Hepatocyte (in vitro differentiated cells): ENCODE measurements at regions not wholly inside any gene's neighbourhood (a gene's known extent, or its start where the extent isn't known, plus 50 kb on each side); places are given as distances from the start of the nearest gene placed in this dataset.

Experiments used
- DNase-seq: peaks from one replicate; pipeline ENCODE4 v3.0.0-alpha.2; 2016; ENCODE audit warnings: low spot score
- H2AFZ ChIP-seq: fragments of 200-600 bp; sonication (generic); 2 replicates; pipeline ENCODE4 v1.6.0; 2016; ENCODE audit warnings: antibody characterized with exemption, mild to moderate bottlenecking
- H3K27ac ChIP-seq: fragments of 200-600 bp; sonication (generic); 2 replicates; pipeline ENCODE4 v1.5.1; 2016; ENCODE audit warnings: mild to moderate bottlenecking
- H3K27me3 ChIP-seq: fragments of 200-600 bp; sonication (generic); 2 replicates; pipeline ENCODE4 v1.6.1; 2016
- H3K36me3 ChIP-seq: fragments of 200-600 bp; sonication (generic); replicated peaks from 2 replicates; pipeline ENCODE4 v1.5.1; 2016; ENCODE audit warnings: low read depth; ENCODE audit not compliant: insufficient read depth
- H3K4me1 ChIP-seq: fragments of 200-600 bp; sonication (generic); 2 replicates; pipeline ENCODE4 v1.5.1; 2016; ENCODE audit warnings: mild to moderate bottlenecking, moderate library complexity; ENCODE audit not compliant: insufficient read depth
- H3K4me2 ChIP-seq: fragments of 200-600 bp; sonication (generic); 2 replicates; pipeline ENCODE4 v1.6.0; 2016
- H3K4me3 ChIP-seq: fragments of 200-600 bp; sonication (generic); 2 replicates; pipeline ENCODE4 v1.5.1; 2016; ENCODE audit warnings: mild to moderate bottlenecking
- H3K79me2 ChIP-seq: fragments of 200-600 bp; sonication (generic); 2 replicates; pipeline ENCODE4 v1.6.0; 2017; ENCODE audit warnings: mild to moderate bottlenecking
- H3K9me2 ChIP-seq: fragments of 200-600 bp; sonication (generic); replicated peaks from 2 replicates; pipeline ENCODE4 v1.6.0; 2017; ENCODE audit warnings: mild to moderate bottlenecking; ENCODE audit not compliant: insufficient read depth
- H3K9me3 ChIP-seq: fragments of 200-600 bp; sonication (generic); 2 replicates; pipeline ENCODE4 v1.5.1; 2016; ENCODE audit warnings: low read depth, mild to moderate bottlenecking
- H4K20me1 ChIP-seq: fragments of 200-600 bp; sonication (generic); 2 replicates; pipeline ENCODE4 v1.6.0; 2016; ENCODE audit warnings: mild to moderate bottlenecking; ENCODE audit not compliant: insufficient read depth, poor library complexity, severe bottlenecking
- EZH2 ChIP-seq: fragments of 200-600 bp; sonication (generic); IDR thresholded peaks from 2 replicates; pipeline ENCODE4 v1.6.1; 2016; ENCODE audit warnings: antibody characterized with exemption, mild to moderate bottlenecking, borderline replicate concordance
- EZH2phosphoT487 ChIP-seq: fragments of 200-600 bp; sonication (generic); IDR thresholded peaks from one replicate; pipeline ENCODE4 v1.6.1; 2018; ENCODE audit warnings: antibody characterized with exemption, mild to moderate bottlenecking, low read depth, moderate library complexity; ENCODE audit not compliant: unreplicated experiment, severe bottlenecking
- WGBS: methylation state at CpG from one replicate; pipeline ENCODE4 v1.1.6; 2016; ENCODE audit warnings: low lambda C conversion rate; ENCODE audit errors: missing lambda C conversion rate; 5-methylcytosine and 5-hydroxymethylcytosine counted together
- TF ChIP-seq, protein P1 (sequence below): fragments of 200-600 bp; sonication (generic); IDR thresholded peaks from 2 replicates; pipeline ENCODE4 v1.5.1; 2016; ENCODE audit warnings: antibody characterized with exemption, mild to moderate bottlenecking; ENCODE audit not compliant: poor library complexity

DNA sequence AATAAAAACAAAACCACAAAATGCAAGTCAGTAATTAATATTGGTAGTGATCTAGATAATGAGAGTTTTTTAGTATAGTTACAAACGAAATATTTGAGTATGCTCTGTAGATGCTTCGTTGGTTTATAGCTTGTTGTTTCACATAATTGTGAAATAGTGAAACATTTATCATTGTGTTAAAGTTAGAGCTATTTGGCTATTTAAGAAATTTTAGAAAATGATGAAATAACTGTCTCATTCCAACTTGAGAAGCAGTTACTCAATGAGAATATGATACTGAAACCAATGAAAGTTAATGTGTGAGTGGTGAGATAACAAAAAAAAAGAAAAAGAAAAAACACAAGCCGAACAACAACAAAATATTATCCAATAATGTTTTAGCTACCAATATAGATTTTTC is 475.6 kb upstream of the ZEB2 start:
- Histone ChIP-seq H3K79me2 (no peaks in the 10 kb centered on the region), H2AFZ (no peak overlapping the region), H3K27me3 (no peaks in the 10 kb centered on the region), H3K27ac (no peak overlapping the region), H3K4me1 (no peaks in the 10 kb centered on the region), H4K20me1 (no peaks in the 10 kb centered on the region), H3K4me2 (no peak overlapping the region), H3K9me2 (no peaks in the 10 kb centered on the region), H3K4me3 (no peak overlapping the region), H3K9me3 (no peaks in the 10 kb centered on the region), H3K36me3 (no peaks in the 10 kb centered on the region)
- 85% methylated on average over 3 of the region's 3 CpGs for WGBS
- DNase-seq, result no peak
- no peak for TF ChIP-seq EZH2
- TF ChIP-seq, protein P1, sequence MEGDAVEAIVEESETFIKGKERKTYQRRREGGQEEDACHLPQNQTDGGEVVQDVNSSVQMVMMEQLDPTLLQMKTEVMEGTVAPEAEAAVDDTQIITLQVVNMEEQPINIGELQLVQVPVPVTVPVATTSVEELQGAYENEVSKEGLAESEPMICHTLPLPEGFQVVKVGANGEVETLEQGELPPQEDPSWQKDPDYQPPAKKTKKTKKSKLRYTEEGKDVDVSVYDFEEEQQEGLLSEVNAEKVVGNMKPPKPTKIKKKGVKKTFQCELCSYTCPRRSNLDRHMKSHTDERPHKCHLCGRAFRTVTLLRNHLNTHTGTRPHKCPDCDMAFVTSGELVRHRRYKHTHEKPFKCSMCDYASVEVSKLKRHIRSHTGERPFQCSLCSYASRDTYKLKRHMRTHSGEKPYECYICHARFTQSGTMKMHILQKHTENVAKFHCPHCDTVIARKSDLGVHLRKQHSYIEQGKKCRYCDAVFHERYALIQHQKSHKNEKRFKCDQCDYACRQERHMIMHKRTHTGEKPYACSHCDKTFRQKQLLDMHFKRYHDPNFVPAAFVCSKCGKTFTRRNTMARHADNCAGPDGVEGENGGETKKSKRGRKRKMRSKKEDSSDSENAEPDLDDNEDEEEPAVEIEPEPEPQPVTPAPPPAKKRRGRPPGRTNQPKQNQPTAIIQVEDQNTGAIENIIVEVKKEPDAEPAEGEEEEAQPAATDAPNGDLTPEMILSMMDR, result no peak

DNA sequence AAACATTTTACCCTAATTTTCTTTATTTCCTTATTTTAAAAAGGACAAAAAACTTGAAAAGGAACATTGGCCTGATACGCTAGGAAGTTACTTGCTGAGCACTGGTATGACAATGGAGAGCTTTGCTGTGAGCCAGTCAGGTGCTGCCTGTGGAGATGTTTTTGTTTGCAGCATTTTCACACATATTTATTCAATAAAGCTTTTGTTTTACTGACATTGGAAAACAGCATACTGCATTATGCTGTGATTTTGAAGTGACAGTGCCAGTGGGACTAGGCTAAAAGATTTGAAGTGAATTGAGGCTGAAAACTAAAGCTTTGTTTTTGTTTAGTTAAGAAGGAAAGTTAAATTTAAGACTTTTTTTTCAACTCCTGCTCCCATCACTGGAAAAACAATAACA is 470.7 kb upstream of the ZEB2 start:
- no peaks in the 10 kb centered on the region for H3K36me3 ChIP-seq
- H2AFZ ChIP-seq, result no peak overlapping the region
- H3K4me3 ChIP-seq, result no peak overlapping the region
- DNase-seq, result no peak
- no peaks in the 10 kb centered on the region for H3K9me2 ChIP-seq
- no peak overlapping the region for H3K27ac ChIP-seq
- no peak for TF ChIP-seq EZH2phosphoT487
- no peak for TF ChIP-seq EZH2
- TF ChIP-seq, protein P1, result no peak
- no peaks in the 10 kb centered on the region for H3K4me1 ChIP-seq
- no peaks in the 10 kb centered on the region for H3K9me3 ChIP-seq
- WGBS, result 95% methylated on average over 1 of the region's 1 CpG
- no peak overlapping the region for H3K4me2 ChIP-seq
- no peaks in the 10 kb centered on the region for H4K20me1 ChIP-seq
- no peaks in the 10 kb centered on the region for H3K79me2 ChIP-seq
- no peaks in the 10 kb centered on the region for H3K27me3 ChIP-seq

DNA sequence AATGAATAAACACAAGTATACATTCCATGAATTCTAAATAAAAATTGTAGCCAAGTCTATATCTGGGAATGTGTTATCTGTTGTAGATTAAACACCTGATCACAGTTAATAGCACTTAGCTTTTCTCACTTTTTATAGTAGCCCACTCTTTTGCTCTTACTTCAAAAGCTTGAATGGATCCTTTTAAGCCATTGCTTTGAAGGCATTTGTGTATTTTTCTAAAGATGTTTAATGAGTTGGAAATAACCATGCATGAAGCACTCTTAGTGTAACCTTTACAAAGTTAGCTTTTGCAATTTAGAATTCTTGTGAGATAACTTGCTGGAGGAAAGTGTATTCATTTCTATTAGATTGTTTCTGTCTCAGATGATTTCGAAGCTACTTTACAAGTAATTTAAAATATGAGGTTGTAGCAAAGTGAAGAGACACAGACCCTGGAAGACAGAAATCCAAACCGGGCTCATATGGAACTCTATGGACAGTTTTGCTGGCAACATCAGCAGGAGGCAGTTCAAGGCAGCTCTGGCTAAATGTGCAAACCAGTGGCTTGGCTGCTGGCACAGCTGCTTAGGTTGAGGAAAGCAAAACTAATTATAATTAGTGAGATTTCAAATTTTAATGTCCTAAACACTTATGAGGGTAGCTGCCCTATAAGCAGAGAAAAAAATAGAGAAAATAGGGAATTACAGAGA is 469.8 kb upstream of the ZEB2 start:
- DNase-seq, result no peak
- Histone ChIP-seq H3K79me2 (no peaks in the 10 kb centered on the region), H3K27ac (no peak overlapping the region), H3K9me2 (no peaks in the 10 kb centered on the region), H3K9me3 (no peaks in the 10 kb centered on the region), H3K36me3 (no peaks in the 10 kb centered on the region), H3K4me3 (no peak overlapping the region), H3K27me3 (no peaks in the 10 kb centered on the region), H2AFZ (no peak overlapping the region), H3K4me1 (no peaks in the 10 kb centered on the region), H4K20me1 (no peaks in the 10 kb centered on the region), H3K4me2 (no peak overlapping the region)
- 66% methylated on average over 2 of the region's 2 CpGs for WGBS
- TF ChIP-seq EZH2phosphoT487 (no peak), EZH2 (no peak)
- TF ChIP-seq, protein P1, result no peak

DNA sequence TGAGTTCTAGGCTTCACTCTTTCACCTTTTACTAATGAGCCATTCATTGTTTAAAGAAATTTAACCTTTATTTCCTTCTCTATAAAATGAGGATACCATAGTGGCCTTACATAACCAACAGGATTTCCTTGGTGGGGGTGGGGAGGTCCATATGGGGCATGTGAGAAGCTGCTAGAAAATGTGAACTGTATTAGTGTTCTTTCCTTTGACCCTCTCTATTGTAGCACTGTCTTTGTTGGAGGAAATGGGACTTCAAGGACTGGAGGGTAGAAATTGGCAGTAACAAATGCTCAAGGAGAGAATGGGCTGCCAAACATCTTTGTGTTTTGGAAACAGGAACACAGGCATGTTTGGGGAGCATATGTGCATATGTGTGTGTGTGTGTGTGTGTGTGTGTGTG is 468.7 kb upstream of the ZEB2 start:
- Histone ChIP-seq H3K27ac (no peak overlapping the region), H3K36me3 (no peaks in the 10 kb centered on the region), H3K4me1 (no peaks in the 10 kb centered on the region), H3K27me3 (no peaks in the 10 kb centered on the region), H3K4me3 (no peak overlapping the region), H3K9me2 (no peaks in the 10 kb centered on the region), H3K9me3 (no peaks in the 10 kb centered on the region), H3K4me2 (no peak overlapping the region), H2AFZ (no peak overlapping the region), H4K20me1 (no peaks in the 10 kb centered on the region), H3K79me2 (no peaks in the 10 kb centered on the region)
- DNase-seq, result no peak
- TF ChIP-seq, protein P1, result no peak
- TF ChIP-seq EZH2 (no peak), EZH2phosphoT487 (no peak)
